ENCODE measurements at regions not wholly inside any gene's neighbourhood (a gene's known extent, or its start where the extent isn't known, plus 50 kb on each side); places are given as distances from the start of the nearest gene placed in this dataset.
A peak's percentile ranks its signal among the peaks of the same experiment; 100 is the strongest.

- Mint-ChIP-seq H3K9me3 (ENCODE audit: unreplicated experiment) (peaks cover 3% of the 10 kb centered on the region), H3K4me3 (ENCODE audit: unreplicated experiment) (no peak overlapping the region), H3K27me3 (ENCODE audit: unreplicated experiment) (peaks cover 1% of the 10 kb centered on the region), H3K27ac (ENCODE audit: unreplicated experiment) (no peak overlapping the region), H3K4me1 (ENCODE audit: low read depth, unreplicated experiment) (no peaks in the 10 kb centered on the region), H3K36me3 (ENCODE audit: unreplicated experiment) (peaks cover 2% of the 10 kb centered on the region)
- DNase-seq, result no peak
- TF ChIP-seq CTCF (IDR thresholded peaks at IDR 0.05; ENCODE audit: partially characterized antibody, unreplicated experiment), result no peak
Observed at GRCh38 chr5:3210531-3210930, 385.1 kb upstream of the IRX1 start.

- peaks cover 3% of the 10 kb centered on the region for H3K27me3 Mint-ChIP-seq (ENCODE audit: unreplicated experiment)
- DNase-seq, result no peak
- no peak for TF ChIP-seq CTCF (IDR thresholded peaks at IDR 0.05; ENCODE audit: partially characterized antibody, unreplicated experiment)
- no peak overlapping the region for H3K27ac Mint-ChIP-seq (ENCODE audit: unreplicated experiment)
- H3K36me3 Mint-ChIP-seq (ENCODE audit: unreplicated experiment), result peaks cover 8% of the 10 kb centered on the region
- no peaks in the 10 kb centered on the region for H3K4me1 Mint-ChIP-seq (ENCODE audit: low read depth, unreplicated experiment)
- H3K9me3 Mint-ChIP-seq (ENCODE audit: unreplicated experiment), result peaks cover 7% of the 10 kb centered on the region
- no peak overlapping the region for H3K4me3 Mint-ChIP-seq (ENCODE audit: unreplicated experiment)
Observed at GRCh38 chr5:3209918-3210317, 385.7 kb upstream of the IRX1 start.

- H3K9me3 Mint-ChIP-seq (ENCODE audit: unreplicated experiment), result peaks cover 14% of the 10 kb centered on the region
- H3K27me3 Mint-ChIP-seq (ENCODE audit: unreplicated experiment), result peaks cover 11% of the 10 kb centered on the region
- no peak for DNase-seq
- no peak overlapping the region for H3K4me3 Mint-ChIP-seq (ENCODE audit: unreplicated experiment)
- H3K27ac Mint-ChIP-seq (ENCODE audit: unreplicated experiment), result peak overlapping the region; percentile 59
- peaks cover 20% of the 10 kb centered on the region for H3K4me1 Mint-ChIP-seq (ENCODE audit: low read depth, unreplicated experiment)
- peaks cover 14% of the 10 kb centered on the region for H3K36me3 Mint-ChIP-seq (ENCODE audit: unreplicated experiment)
- no peak for TF ChIP-seq CTCF (IDR thresholded peaks at IDR 0.05; ENCODE audit: partially characterized antibody, unreplicated experiment)
Observed at GRCh38 chr5:3202570-3202969, 393.1 kb upstream of the IRX1 start.

- peaks cover 14% of the 10 kb centered on the region for H3K36me3 Mint-ChIP-seq (ENCODE audit: unreplicated experiment)
- no peak for DNase-seq
- H3K4me3 Mint-ChIP-seq (ENCODE audit: unreplicated experiment), result no peak overlapping the region
- peaks cover 26% of the 10 kb centered on the region for H3K4me1 Mint-ChIP-seq (ENCODE audit: low read depth, unreplicated experiment)
- H3K27me3 Mint-ChIP-seq (ENCODE audit: unreplicated experiment), result peaks cover 9% of the 10 kb centered on the region
- H3K9me3 Mint-ChIP-seq (ENCODE audit: unreplicated experiment), result peaks cover 14% of the 10 kb centered on the region
- H3K27ac Mint-ChIP-seq (ENCODE audit: unreplicated experiment), result no peak overlapping the region
- no peak for TF ChIP-seq CTCF (IDR thresholded peaks at IDR 0.05; ENCODE audit: partially characterized antibody, unreplicated experiment)
Observed at GRCh38 chr5:3201941-3202340, 393.7 kb upstream of the IRX1 start.

GRCh38 chr5:3201121-3201520 is 394.5 kb upstream of the IRX1 start:
- peaks cover 14% of the 10 kb centered on the region for H3K9me3 Mint-ChIP-seq (ENCODE audit: unreplicated experiment)
- peaks cover 26% of the 10 kb centered on the region for H3K4me1 Mint-ChIP-seq (ENCODE audit: low read depth, unreplicated experiment)
- H3K27ac Mint-ChIP-seq (ENCODE audit: unreplicated experiment), result no peak overlapping the region
- H3K36me3 Mint-ChIP-seq (ENCODE audit: unreplicated experiment), result peaks cover 14% of the 10 kb centered on the region
- DNase-seq, result no peak
- no peak for TF ChIP-seq CTCF (IDR thresholded peaks at IDR 0.05; ENCODE audit: partially characterized antibody, unreplicated experiment)
- no peak overlapping the region for H3K4me3 Mint-ChIP-seq (ENCODE audit: unreplicated experiment)
- H3K27me3 Mint-ChIP-seq (ENCODE audit: unreplicated experiment), result peaks cover 9% of the 10 kb centered on the region

Measured in glutamatergic neuron (in vitro differentiated cells).